ENCODE measurements at regions not wholly inside any gene's neighbourhood (a gene's known extent, or its start where the extent isn't known, plus 50 kb on each side); places are given as distances from the start of the nearest gene placed in this dataset.

DNA sequence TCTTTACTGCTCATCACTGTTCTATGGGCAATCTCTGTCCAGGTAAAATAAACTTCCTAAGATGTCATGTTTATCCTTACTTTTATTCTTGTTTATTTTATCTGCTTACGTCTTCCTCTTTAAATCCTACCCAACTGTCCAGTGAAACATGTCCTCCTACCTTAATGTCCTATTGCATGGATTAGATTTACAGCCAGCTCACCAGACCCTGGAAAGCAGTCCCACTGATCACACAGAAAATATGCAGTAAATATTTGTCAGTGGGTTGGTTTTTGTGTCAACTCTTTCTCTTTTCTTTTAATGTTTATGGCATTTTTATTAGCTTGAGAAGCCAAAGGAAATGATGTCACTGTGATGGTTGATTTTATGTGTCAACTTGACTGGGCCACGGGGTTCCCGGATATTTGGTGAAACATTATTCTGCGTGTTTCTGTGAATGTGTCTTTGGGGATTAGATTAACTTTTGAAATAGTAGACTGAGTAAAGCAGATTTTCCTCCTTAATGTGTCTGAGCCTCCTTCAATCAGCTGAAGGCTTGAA lies 258.3 kb downstream of the SRGAP2C start:
- ChIA-PET CTCF (interaction anchor here (0.7 kb wide), 1 partner anchor 98 kb away, joined by 3 read pairs; no protein-coding TSS in a partner anchor), POLR2A (no interaction called here)
- TF ChIP-seq, protein P1, sequence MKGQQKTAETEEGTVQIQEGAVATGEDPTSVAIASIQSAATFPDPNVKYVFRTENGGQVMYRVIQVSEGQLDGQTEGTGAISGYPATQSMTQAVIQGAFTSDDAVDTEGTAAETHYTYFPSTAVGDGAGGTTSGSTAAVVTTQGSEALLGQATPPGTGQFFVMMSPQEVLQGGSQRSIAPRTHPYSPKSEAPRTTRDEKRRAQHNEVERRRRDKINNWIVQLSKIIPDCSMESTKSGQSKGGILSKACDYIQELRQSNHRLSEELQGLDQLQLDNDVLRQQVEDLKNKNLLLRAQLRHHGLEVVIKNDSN (CRISPR knock-in tag; IDR thresholded peaks at IDR 0.05) = no peak
- TF ChIP-seq, protein P2, sequence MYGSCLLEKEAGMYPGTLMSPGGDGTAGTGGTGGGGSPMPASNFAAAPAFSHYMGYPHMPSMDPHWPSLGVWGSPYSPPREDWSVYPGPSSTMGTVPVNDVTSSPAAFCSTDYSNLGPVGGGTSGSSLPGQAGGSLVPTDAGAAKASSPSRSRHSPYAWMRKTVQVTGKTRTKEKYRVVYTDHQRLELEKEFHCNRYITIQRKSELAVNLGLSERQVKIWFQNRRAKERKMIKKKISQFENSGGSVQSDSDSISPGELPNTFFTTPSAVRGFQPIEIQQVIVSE (CRISPR knock-in tag; IDR thresholded peaks at IDR 0.05; ENCODE audit: borderline replicate concordance) = no peak
- TF ChIP-seq GABPB1 (CRISPR knock-in tag; IDR thresholded peaks at IDR 0.05) (no peak), NFATC4 (CRISPR knock-in tag; IDR thresholded peaks at IDR 0.05) (no peak), CBFB (CRISPR knock-in tag; IDR thresholded peaks at IDR 0.05; ENCODE audit: low read depth) (no peak), SOX15 (CRISPR knock-in tag; IDR thresholded peaks at IDR 0.05) (no peak), GTF2I (CRISPR knock-in tag; conservative IDR thresholded peaks at IDR 0.05) (no peak), FOXJ3 (CRISPR knock-in tag; IDR thresholded peaks at IDR 0.05; ENCODE audit: borderline replicate concordance) (no peak), FOXP1 (CRISPR knock-in tag; IDR thresholded peaks at IDR 0.05; ENCODE audit: borderline replicate concordance) (no peak)
- TF ChIP-seq, protein P3, sequence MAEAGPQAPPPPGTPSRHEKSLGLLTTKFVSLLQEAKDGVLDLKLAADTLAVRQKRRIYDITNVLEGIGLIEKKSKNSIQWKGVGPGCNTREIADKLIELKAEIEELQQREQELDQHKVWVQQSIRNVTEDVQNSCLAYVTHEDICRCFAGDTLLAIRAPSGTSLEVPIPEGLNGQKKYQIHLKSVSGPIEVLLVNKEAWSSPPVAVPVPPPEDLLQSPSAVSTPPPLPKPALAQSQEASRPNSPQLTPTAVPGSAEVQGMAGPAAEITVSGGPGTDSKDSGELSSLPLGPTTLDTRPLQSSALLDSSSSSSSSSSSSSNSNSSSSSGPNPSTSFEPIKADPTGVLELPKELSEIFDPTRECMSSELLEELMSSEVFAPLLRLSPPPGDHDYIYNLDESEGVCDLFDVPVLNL (CRISPR knock-in tag; IDR thresholded peaks at IDR 0.05; ENCODE audit: borderline replicate concordance, low read depth) = no peak
- TF ChIP-seq, protein P4, sequence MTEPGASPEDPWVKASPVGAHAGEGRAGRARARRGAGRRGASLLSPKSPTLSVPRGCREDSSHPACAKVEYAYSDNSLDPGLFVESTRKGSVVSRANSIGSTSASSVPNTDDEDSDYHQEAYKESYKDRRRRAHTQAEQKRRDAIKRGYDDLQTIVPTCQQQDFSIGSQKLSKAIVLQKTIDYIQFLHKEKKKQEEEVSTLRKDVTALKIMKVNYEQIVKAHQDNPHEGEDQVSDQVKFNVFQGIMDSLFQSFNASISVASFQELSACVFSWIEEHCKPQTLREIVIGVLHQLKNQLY (CRISPR knock-in tag; IDR thresholded peaks at IDR 0.05) = no peak
- TF ChIP-seq, protein P5, sequence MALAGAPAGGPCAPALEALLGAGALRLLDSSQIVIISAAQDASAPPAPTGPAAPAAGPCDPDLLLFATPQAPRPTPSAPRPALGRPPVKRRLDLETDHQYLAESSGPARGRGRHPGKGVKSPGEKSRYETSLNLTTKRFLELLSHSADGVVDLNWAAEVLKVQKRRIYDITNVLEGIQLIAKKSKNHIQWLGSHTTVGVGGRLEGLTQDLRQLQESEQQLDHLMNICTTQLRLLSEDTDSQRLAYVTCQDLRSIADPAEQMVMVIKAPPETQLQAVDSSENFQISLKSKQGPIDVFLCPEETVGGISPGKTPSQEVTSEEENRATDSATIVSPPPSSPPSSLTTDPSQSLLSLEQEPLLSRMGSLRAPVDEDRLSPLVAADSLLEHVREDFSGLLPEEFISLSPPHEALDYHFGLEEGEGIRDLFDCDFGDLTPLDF (CRISPR knock-in tag; IDR thresholded peaks at IDR 0.05) = no peak
- TF ChIP-seq, protein P6, sequence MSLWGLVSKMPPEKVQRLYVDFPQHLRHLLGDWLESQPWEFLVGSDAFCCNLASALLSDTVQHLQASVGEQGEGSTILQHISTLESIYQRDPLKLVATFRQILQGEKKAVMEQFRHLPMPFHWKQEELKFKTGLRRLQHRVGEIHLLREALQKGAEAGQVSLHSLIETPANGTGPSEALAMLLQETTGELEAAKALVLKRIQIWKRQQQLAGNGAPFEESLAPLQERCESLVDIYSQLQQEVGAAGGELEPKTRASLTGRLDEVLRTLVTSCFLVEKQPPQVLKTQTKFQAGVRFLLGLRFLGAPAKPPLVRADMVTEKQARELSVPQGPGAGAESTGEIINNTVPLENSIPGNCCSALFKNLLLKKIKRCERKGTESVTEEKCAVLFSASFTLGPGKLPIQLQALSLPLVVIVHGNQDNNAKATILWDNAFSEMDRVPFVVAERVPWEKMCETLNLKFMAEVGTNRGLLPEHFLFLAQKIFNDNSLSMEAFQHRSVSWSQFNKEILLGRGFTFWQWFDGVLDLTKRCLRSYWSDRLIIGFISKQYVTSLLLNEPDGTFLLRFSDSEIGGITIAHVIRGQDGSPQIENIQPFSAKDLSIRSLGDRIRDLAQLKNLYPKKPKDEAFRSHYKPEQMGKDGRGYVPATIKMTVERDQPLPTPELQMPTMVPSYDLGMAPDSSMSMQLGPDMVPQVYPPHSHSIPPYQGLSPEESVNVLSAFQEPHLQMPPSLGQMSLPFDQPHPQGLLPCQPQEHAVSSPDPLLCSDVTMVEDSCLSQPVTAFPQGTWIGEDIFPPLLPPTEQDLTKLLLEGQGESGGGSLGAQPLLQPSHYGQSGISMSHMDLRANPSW (CRISPR knock-in tag; conservative IDR thresholded peaks at IDR 0.05; ENCODE audit: low read depth) = no peak
- TF ChIP-seq, protein P7, sequence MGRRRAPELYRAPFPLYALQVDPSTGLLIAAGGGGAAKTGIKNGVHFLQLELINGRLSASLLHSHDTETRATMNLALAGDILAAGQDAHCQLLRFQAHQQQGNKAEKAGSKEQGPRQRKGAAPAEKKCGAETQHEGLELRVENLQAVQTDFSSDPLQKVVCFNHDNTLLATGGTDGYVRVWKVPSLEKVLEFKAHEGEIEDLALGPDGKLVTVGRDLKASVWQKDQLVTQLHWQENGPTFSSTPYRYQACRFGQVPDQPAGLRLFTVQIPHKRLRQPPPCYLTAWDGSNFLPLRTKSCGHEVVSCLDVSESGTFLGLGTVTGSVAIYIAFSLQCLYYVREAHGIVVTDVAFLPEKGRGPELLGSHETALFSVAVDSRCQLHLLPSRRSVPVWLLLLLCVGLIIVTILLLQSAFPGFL (CRISPR knock-in tag; IDR thresholded peaks at IDR 0.05; ENCODE audit: borderline replicate concordance) = no peak
- TF ChIP-seq, protein P8, sequence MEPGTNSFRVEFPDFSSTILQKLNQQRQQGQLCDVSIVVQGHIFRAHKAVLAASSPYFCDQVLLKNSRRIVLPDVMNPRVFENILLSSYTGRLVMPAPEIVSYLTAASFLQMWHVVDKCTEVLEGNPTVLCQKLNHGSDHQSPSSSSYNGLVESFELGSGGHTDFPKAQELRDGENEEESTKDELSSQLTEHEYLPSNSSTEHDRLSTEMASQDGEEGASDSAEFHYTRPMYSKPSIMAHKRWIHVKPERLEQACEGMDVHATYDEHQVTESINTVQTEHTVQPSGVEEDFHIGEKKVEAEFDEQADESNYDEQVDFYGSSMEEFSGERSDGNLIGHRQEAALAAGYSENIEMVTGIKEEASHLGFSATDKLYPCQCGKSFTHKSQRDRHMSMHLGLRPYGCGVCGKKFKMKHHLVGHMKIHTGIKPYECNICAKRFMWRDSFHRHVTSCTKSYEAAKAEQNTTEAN (CRISPR knock-in tag; IDR thresholded peaks at IDR 0.05) = no peak
- TF ChIP-seq, protein P9, sequence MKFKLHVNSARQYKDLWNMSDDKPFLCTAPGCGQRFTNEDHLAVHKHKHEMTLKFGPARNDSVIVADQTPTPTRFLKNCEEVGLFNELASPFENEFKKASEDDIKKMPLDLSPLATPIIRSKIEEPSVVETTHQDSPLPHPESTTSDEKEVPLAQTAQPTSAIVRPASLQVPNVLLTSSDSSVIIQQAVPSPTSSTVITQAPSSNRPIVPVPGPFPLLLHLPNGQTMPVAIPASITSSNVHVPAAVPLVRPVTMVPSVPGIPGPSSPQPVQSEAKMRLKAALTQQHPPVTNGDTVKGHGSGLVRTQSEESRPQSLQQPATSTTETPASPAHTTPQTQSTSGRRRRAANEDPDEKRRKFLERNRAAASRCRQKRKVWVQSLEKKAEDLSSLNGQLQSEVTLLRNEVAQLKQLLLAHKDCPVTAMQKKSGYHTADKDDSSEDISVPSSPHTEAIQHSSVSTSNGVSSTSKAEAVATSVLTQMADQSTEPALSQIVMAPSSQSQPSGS (CRISPR knock-in tag; IDR thresholded peaks at IDR 0.05; ENCODE audit: borderline replicate concordance, low read depth) = no peak
- TF ChIP-seq, protein P10, sequence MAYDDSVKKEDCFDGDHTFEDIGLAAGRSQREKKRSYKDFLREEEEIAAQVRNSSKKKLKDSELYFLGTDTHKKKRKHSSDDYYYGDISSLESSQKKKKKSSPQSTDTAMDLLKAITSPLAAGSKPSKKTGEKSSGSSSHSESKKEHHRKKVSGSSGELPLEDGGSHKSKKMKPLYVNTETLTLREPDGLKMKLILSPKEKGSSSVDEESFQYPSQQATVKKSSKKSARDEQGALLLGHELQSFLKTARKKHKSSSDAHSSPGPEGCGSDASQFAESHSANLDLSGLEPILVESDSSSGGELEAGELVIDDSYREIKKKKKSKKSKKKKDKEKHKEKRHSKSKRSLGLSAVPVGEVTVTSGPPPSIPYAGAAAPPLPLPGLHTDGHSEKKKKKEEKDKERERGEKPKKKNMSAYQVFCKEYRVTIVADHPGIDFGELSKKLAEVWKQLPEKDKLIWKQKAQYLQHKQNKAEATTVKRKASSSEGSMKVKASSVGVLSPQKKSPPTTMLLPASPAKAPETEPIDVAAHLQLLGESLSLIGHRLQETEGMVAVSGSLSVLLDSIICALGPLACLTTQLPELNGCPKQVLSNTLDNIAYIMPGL (CRISPR knock-in tag; IDR thresholded peaks at IDR 0.05) = no peak
- ATAC-seq (no peak), DNase-seq (ENCODE audit: low spot score) (no peak)
- no peaks in the 10 kb centered on the region for H3K36me3 Mint-ChIP-seq
- H3K27me3 Mint-ChIP-seq (ENCODE audit: low read depth) = no peaks in the 10 kb centered on the region
- peaks cover 14% of the 10 kb centered on the region for H3K4me1 Mint-ChIP-seq
- H3K9me3 Mint-ChIP-seq = peaks cover 7% of the 10 kb centered on the region
- H3K27ac Mint-ChIP-seq = no peak overlapping the region
- H3K4me3 Mint-ChIP-seq = no peak overlapping the region
